CD14-positive monocyte (primary cell): ENCODE measurements at regions not wholly inside any gene's neighbourhood (a gene's known extent, or its start where the extent isn't known, plus 50 kb on each side); places are given as distances from the start of the nearest gene placed in this dataset.

ENCODE experiments used
- DNase-seq, 3 donors: peaks; one replicate each; pipeline ENCODE4 v3.0.0-alpha.2; 2011 to 2022
- H2AFZ ChIP-seq: 2 replicates; pipeline ENCODE4 v1.6.0; 2012; ENCODE audit warnings: mild to moderate bottlenecking, low read depth, low read length, inconsistent platforms; ENCODE audit not compliant: insufficient read depth, poor library complexity, severe bottlenecking
- H3K27ac ChIP-seq, 2 donors: 1 replicate in 1 of 2; 2 replicates in 1 of 2; pipeline ENCODE4 v1.5.1; 2012 to 2013; ENCODE audit warnings: low read length in 2 of 2, control low read depth in 1 of 2, inconsistent platforms in 1 of 2, low read depth in 1 of 2, mild to moderate bottlenecking in 1 of 2
- H3K27me3 ChIP-seq, 2 donors: one replicate each; pipeline versions ENCODE4 v1.6.0 to v1.6.1; 2011 to 2013; ENCODE audit warnings: low read length in 2 of 2; ENCODE audit not compliant: control insufficient read depth in 2 of 2, insufficient read depth in 2 of 2
- H3K36me3 ChIP-seq, 2 donors: replicated peaks in 1 of 2; 1 replicate in 1 of 2; 2 replicates in 1 of 2; pipeline versions ENCODE4 v1.5.1 to v1.6.1; 2012 to 2013; ENCODE audit warnings: low read length in 2 of 2, control low read depth in 1 of 2, inconsistent platforms in 1 of 2, mild to moderate bottlenecking in 1 of 2; ENCODE audit not compliant: insufficient read depth in 2 of 2, control insufficient read depth in 1 of 2
- H3K4me1 ChIP-seq, 2 donors: 1 replicate in 1 of 2; 2 replicates in 1 of 2; pipeline versions ENCODE4 v1.5.1 to v1.6.1; 2012 to 2013; ENCODE audit warnings: low read length in 2 of 2, control low read depth in 1 of 2, inconsistent platforms in 1 of 2, mild to moderate bottlenecking in 1 of 2, moderate library complexity in 1 of 2; ENCODE audit not compliant: insufficient read depth in 2 of 2, control insufficient read depth in 1 of 2
- H3K4me2 ChIP-seq: replicated peaks from 2 replicates; pipeline ENCODE3; 2012; ENCODE audit warnings: low read length, moderate library complexity, mild to moderate bottlenecking; ENCODE audit not compliant: poor library complexity, severe bottlenecking; ENCODE audit errors: extremely low read depth
- H3K4me3 ChIP-seq, 3 experiments: fragments of 200-600 bp in 1 of 3; sonication (generic) in 1 of 3; replicated peaks in 1 of 3; 1 replicate in 2 of 3; 2 replicates in 1 of 3; pipeline ENCODE4 v1.5.1; 2011 to 2013; ENCODE audit warnings: low read length in 3 of 3, mild to moderate bottlenecking in 3 of 3, control low read depth in 2 of 3, low read depth in 2 of 3, inconsistent platforms in 1 of 3, moderate library complexity in 1 of 3
- H3K79me2 ChIP-seq: 2 replicates; pipeline ENCODE4 v1.6.0; 2012; ENCODE audit warnings: mild to moderate bottlenecking, control low read depth, inconsistent platforms, low read length, moderate library complexity; ENCODE audit not compliant: insufficient read depth
- H3K9ac ChIP-seq: 2 replicates; pipeline ENCODE4 v1.6.0; 2017; ENCODE audit warnings: low read length, mild to moderate bottlenecking; ENCODE audit not compliant: insufficient read depth, poor library complexity, severe bottlenecking
- H3K9me3 ChIP-seq, 2 donors: replicated peaks in 1 of 2; 1 replicate in 1 of 2; 2 replicates in 1 of 2; pipeline versions ENCODE4 v1.5.1 to v1.6.1; 2012 to 2013; ENCODE audit warnings: low read length in 2 of 2, control low read depth in 1 of 2; ENCODE audit not compliant: control insufficient read depth in 1 of 2, insufficient read depth in 1 of 2
- H4K20me1 ChIP-seq: 2 replicates; pipeline ENCODE4 v1.6.0; 2012; ENCODE audit warnings: mild to moderate bottlenecking, low read length, control low read depth, moderate library complexity; ENCODE audit not compliant: insufficient read depth
- H3K27ac Mint-ChIP-seq, 7 donors: one replicate each; pipeline ENCODE4 v1.8.0; 2020; ENCODE audit warnings: mild to moderate bottlenecking in 7 of 7, mixed read lengths in 7 of 7, moderate library complexity in 6 of 7, inconsistent platforms in 2 of 7
- H3K27me3 Mint-ChIP-seq, 3 donors: one replicate each; pipeline ENCODE4 v1.8.0; 2021 to 2022; ENCODE audit warnings: low read depth in 3 of 3, mild to moderate bottlenecking in 3 of 3, mixed read lengths in 3 of 3, moderate library complexity in 3 of 3, inconsistent platforms in 1 of 3
- H3K36me3 Mint-ChIP-seq, 2 donors: one replicate each; pipeline ENCODE4 v1.8.0; 2020; ENCODE audit warnings: mixed read lengths in 2 of 2, inconsistent platforms in 1 of 2, mild to moderate bottlenecking in 1 of 2
- H3K4me1 Mint-ChIP-seq: one replicate; pipeline ENCODE4 v1.8.0; 2020; ENCODE audit warnings: mild to moderate bottlenecking, mixed read lengths
- H3K4me3 Mint-ChIP-seq, 2 donors: one replicate each; pipeline ENCODE4 v1.8.0; 2020; ENCODE audit warnings: mild to moderate bottlenecking in 2 of 2, mixed read lengths in 2 of 2, moderate library complexity in 1 of 2
- H3K9me3 Mint-ChIP-seq, 7 donors: one replicate each; pipeline ENCODE4 v1.8.0; 2020 to 2022; ENCODE audit warnings: mixed read lengths in 7 of 7, mild to moderate bottlenecking in 6 of 7, moderate library complexity in 6 of 7, inconsistent platforms in 2 of 7
- CTCF ChIP-seq: fragments of 200-600 bp; IDR thresholded peaks from one replicate; pipeline ENCODE4 v1.8.0; 2022; ENCODE audit warnings: antibody characterized with exemption, mild to moderate bottlenecking
- WGBS: methylation state at CpG from one replicate; pipeline ENCODE4 v1.1.5; 2013; ENCODE audit warnings: missing lambda C conversion rate; ENCODE audit not compliant: insufficient coverage; 5-methylcytosine and 5-hydroxymethylcytosine counted together
- intact Hi-C, 2 donors: fragments of 100-400 bp; cut with micrococcal nuclease; formaldehyde crosslinking; loops; one replicate each; pipeline versions ENCODE4 v1.15.0 to v1.15.1; 2023

- no peak overlapping the region for H3K27ac ChIP-seq
- no peak overlapping the region for H3K27ac Mint-ChIP-seq
- no peaks in the 10 kb centered on the region for H3K9me3 ChIP-seq
- H3K4me1 ChIP-seq, result no peaks in the 10 kb centered on the region
- H3K36me3 Mint-ChIP-seq, result no peaks in the 10 kb centered on the region
- TF ChIP-seq CTCF, result no peak
- H3K79me2 ChIP-seq, result no peaks in the 10 kb centered on the region
- intact Hi-C loops, result no loop called here
- no peak overlapping the region for H3K4me2 ChIP-seq
- DNase-seq, result no peak
- no peak overlapping the region for H3K4me3 Mint-ChIP-seq
- no peak overlapping the region for H3K4me3 ChIP-seq
- peaks cover 0 to 3% (median 2%) of the 10 kb centered on the region in 3 donors for H3K27me3 Mint-ChIP-seq
- no peaks in the 10 kb centered on the region for H3K27me3 ChIP-seq
- no peak overlapping the region for H3K9ac ChIP-seq
- 100% methylated on average over 1 of the region's 4 CpGs for WGBS
- H4K20me1 ChIP-seq, result no peaks in the 10 kb centered on the region
- H2AFZ ChIP-seq, result no peak overlapping the region
- H3K36me3 ChIP-seq, result no peaks in the 10 kb centered on the region
- peaks cover 0 to 12% (median 5%) of the 10 kb centered on the region in 7 donors for H3K9me3 Mint-ChIP-seq
- H3K4me1 Mint-ChIP-seq, result no peaks in the 10 kb centered on the region
Observed at GRCh38 chr12:14199455-14200198, 165.9 kb upstream of the ATF7IP start.

DNA sequence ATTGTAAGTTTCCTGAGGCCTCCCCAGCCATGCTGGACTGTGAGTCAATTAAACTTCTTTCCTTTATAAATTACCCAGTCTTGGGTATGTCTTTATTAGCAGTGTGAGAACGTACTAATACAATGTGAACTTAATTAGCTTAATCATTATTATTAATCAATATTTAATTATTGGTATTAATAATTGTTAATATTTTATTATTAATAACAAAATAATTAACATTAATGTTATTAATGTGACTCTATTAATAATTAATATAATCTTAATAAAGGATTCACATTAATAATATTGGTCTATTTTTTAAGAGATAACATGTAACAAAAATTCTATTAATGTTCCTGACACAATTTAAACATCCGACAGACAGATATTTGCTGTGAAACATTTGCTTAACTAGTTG is 164.9 kb upstream of the ATF7IP start:
- H3K4me1 ChIP-seq, result no peaks in the 10 kb centered on the region
- intact Hi-C loops, result no loop called here
- TF ChIP-seq CTCF, result no peak
- no CpG with 5 or more reads among the region's 2 CpGs for WGBS
- H3K36me3 ChIP-seq, result no peaks in the 10 kb centered on the region
- Mint-ChIP-seq H3K9me3 (peaks cover 0 to 12% (median 5%) of the 10 kb centered on the region in 7 donors), H3K27me3 (peaks cover 0 to 3% (median 2%) of the 10 kb centered on the region in 3 donors), H3K27ac (peak overlapping the region in 1 of 7 donors; percentile 12), H3K4me3 (no peak overlapping the region), H3K36me3 (no peaks in the 10 kb centered on the region), H3K4me1 (no peaks in the 10 kb centered on the region)
- H3K27me3 ChIP-seq, result no peaks in the 10 kb centered on the region
- H3K4me2 ChIP-seq, result no peak overlapping the region
- H3K9me3 ChIP-seq, result no peaks in the 10 kb centered on the region
- no peak overlapping the region for H3K9ac ChIP-seq
- no peak overlapping the region for H3K4me3 ChIP-seq
- no peak overlapping the region for H3K27ac ChIP-seq
- H2AFZ ChIP-seq, result no peak overlapping the region
- H3K79me2 ChIP-seq, result no peaks in the 10 kb centered on the region
- DNase-seq, result no peak
- no peaks in the 10 kb centered on the region for H4K20me1 ChIP-seq
